ENCODE measurements at regions not wholly inside any gene's neighbourhood (a gene's known extent, or its start where the extent isn't known, plus 50 kb on each side); places are given as distances from the start of the nearest gene placed in this dataset.

- TF ChIP-seq CTCF (IDR thresholded peaks at IDR 0.05; ENCODE audit: low read depth, low read length) (no peak), POLR2A (IDR thresholded peaks at IDR 0.05; ENCODE audit: extremely low read depth, insufficient read length) (no peak), MAX (IDR thresholded peaks at IDR 0.05; ENCODE audit: low read depth, low read length) (0 out of 2 replicates have a peak, but pooled peaks have one; percentile 48)
Observed at GRCh38 chr9:1606253-1606652, 408.9 kb upstream of the SMARCA2 start.

All from NB4 (cell line).